T-helper 2 cell treated with Interferon-gamma antibody and Interleukin-4, amounts not matched to agents 5 μg/mL and 100 μg/mL, for 36 hours (primary cell): ENCODE measurements at regions not wholly inside any gene's neighbourhood (a gene's known extent, or its start where the extent isn't known, plus 50 kb on each side); places are given as distances from the start of the nearest gene placed in this dataset.

Experiments used
- DNase-seq: peaks from one replicate; pipeline ENCODE4 v3.0.0; 2021; ENCODE audit warnings: low spot score
- H3K27ac Mint-ChIP-seq: one replicate; pipeline ENCODE4 v1.8.0; 2021; ENCODE audit warnings: mild to moderate bottlenecking, mixed read lengths
- H3K27me3 Mint-ChIP-seq: one replicate; pipeline ENCODE4 v1.8.0; 2021; ENCODE audit warnings: low read depth, mixed read lengths
- H3K36me3 Mint-ChIP-seq: one replicate; pipeline ENCODE4 v1.8.0; 2021; ENCODE audit warnings: low read depth, mixed read lengths
- H3K4me1 Mint-ChIP-seq: one replicate; pipeline ENCODE4 v1.8.0; 2021; ENCODE audit warnings: low read depth, mixed read lengths
- H3K4me3 Mint-ChIP-seq: one replicate; pipeline ENCODE4 v1.8.0; 2022; ENCODE audit warnings: mild to moderate bottlenecking, moderate library complexity, mixed read lengths
- H3K9me3 Mint-ChIP-seq: one replicate; pipeline ENCODE4 v1.8.0; 2021; ENCODE audit warnings: mixed read lengths

GRCh38 chr21:27639286-27639685, 672.4 kb upstream of the ADAMTS5 start:
- DNase-seq = no peak
- no peak overlapping the region for H3K27ac Mint-ChIP-seq
- H3K36me3 Mint-ChIP-seq = no peaks in the 10 kb centered on the region
- H3K4me3 Mint-ChIP-seq = no peak overlapping the region
- no peaks in the 10 kb centered on the region for H3K27me3 Mint-ChIP-seq
- peaks cover 19% of the 10 kb centered on the region for H3K9me3 Mint-ChIP-seq
- no peaks in the 10 kb centered on the region for H3K4me1 Mint-ChIP-seq

GRCh38 chr21:27636656-27637055, 669.8 kb upstream of the ADAMTS5 start:
- Mint-ChIP-seq H3K27ac (no peak overlapping the region), H3K27me3 (no peaks in the 10 kb centered on the region), H3K4me3 (no peak overlapping the region)

GRCh38 chr21:27633631-27634030, 666.7 kb upstream of the ADAMTS5 start:
- no peak overlapping the region for H3K4me3 Mint-ChIP-seq
- no peak for DNase-seq
- no peaks in the 10 kb centered on the region for H3K36me3 Mint-ChIP-seq
- no peaks in the 10 kb centered on the region for H3K27me3 Mint-ChIP-seq
- H3K9me3 Mint-ChIP-seq = peaks cover 19% of the 10 kb centered on the region
- H3K27ac Mint-ChIP-seq = no peak overlapping the region
- H3K4me1 Mint-ChIP-seq = no peaks in the 10 kb centered on the region

More at GRCh38 chr21:27636656-27637055, 669.8 kb upstream of the ADAMTS5 start:
- Mint-ChIP-seq H3K4me1 (no peaks in the 10 kb centered on the region), H3K36me3 (no peaks in the 10 kb centered on the region), H3K9me3 (peaks cover 19% of the 10 kb centered on the region)
- DNase-seq = no peak

GRCh38 chr21:27631471-27631870, 664.6 kb upstream of the ADAMTS5 start:
- H3K4me3 Mint-ChIP-seq = no peak overlapping the region
- peaks cover 14% of the 10 kb centered on the region for H3K9me3 Mint-ChIP-seq
- no peak overlapping the region for H3K27ac Mint-ChIP-seq
- no peaks in the 10 kb centered on the region for H3K27me3 Mint-ChIP-seq
- H3K4me1 Mint-ChIP-seq = no peaks in the 10 kb centered on the region
- DNase-seq = no peak
- H3K36me3 Mint-ChIP-seq = no peaks in the 10 kb centered on the region

- H3K4me1 Mint-ChIP-seq = no peaks in the 10 kb centered on the region
- no peak for DNase-seq
- peaks cover 35% of the 10 kb centered on the region for H3K9me3 Mint-ChIP-seq
- no peaks in the 10 kb centered on the region for H3K36me3 Mint-ChIP-seq
- no peak overlapping the region for H3K27ac Mint-ChIP-seq
- H3K27me3 Mint-ChIP-seq = no peaks in the 10 kb centered on the region
- H3K4me3 Mint-ChIP-seq = no peak overlapping the region
Measured at GRCh38 chr21:27622631-27623030, 655.7 kb upstream of the ADAMTS5 start.

- H3K9me3 Mint-ChIP-seq = peaks cover 28% of the 10 kb centered on the region
- no peak overlapping the region for H3K4me3 Mint-ChIP-seq
- no peaks in the 10 kb centered on the region for H3K36me3 Mint-ChIP-seq
- DNase-seq = no peak
- H3K27ac Mint-ChIP-seq = no peak overlapping the region
- no peaks in the 10 kb centered on the region for H3K27me3 Mint-ChIP-seq
- H3K4me1 Mint-ChIP-seq = no peaks in the 10 kb centered on the region
Measured at GRCh38 chr21:27614231-27614630, 647.3 kb upstream of the ADAMTS5 start.

GRCh38 chr21:27606422-27606821, 639.5 kb upstream of the ADAMTS5 start:
- peaks cover 44% of the 10 kb centered on the region for H3K9me3 Mint-ChIP-seq
- H3K27me3 Mint-ChIP-seq = no peaks in the 10 kb centered on the region
- H3K36me3 Mint-ChIP-seq = no peaks in the 10 kb centered on the region
- no peak for DNase-seq
- H3K4me1 Mint-ChIP-seq = no peaks in the 10 kb centered on the region
- no peak overlapping the region for H3K4me3 Mint-ChIP-seq
- no peak overlapping the region for H3K27ac Mint-ChIP-seq

- H3K27me3 Mint-ChIP-seq = no peaks in the 10 kb centered on the region
- H3K27ac Mint-ChIP-seq = no peak overlapping the region
- no peak for DNase-seq
- H3K9me3 Mint-ChIP-seq = peaks cover 32% of the 10 kb centered on the region
- H3K36me3 Mint-ChIP-seq = no peaks in the 10 kb centered on the region
- H3K4me3 Mint-ChIP-seq = no peak overlapping the region
- no peaks in the 10 kb centered on the region for H3K4me1 Mint-ChIP-seq
Measured at GRCh38 chr21:27596196-27596595, 629.3 kb upstream of the ADAMTS5 start.

GRCh38 chr21:27595716-27596115, 628.8 kb upstream of the ADAMTS5 start:
- Mint-ChIP-seq H3K4me1 (no peaks in the 10 kb centered on the region), H3K4me3 (no peak overlapping the region), H3K27me3 (no peaks in the 10 kb centered on the region), H3K36me3 (no peaks in the 10 kb centered on the region), H3K27ac (no peak overlapping the region), H3K9me3 (peaks cover 28% of the 10 kb centered on the region)
- no peak for DNase-seq

GRCh38 chr21:27590271-27590670, 623.4 kb upstream of the ADAMTS5 start:
- Mint-ChIP-seq H3K27ac (no peak overlapping the region), H3K4me1 (no peaks in the 10 kb centered on the region), H3K4me3 (no peak overlapping the region), H3K36me3 (no peaks in the 10 kb centered on the region), H3K27me3 (no peaks in the 10 kb centered on the region), H3K9me3 (peaks cover 3% of the 10 kb centered on the region)
- no peak for DNase-seq

GRCh38 chr21:27589781-27590180, 622.9 kb upstream of the ADAMTS5 start:
- Mint-ChIP-seq H3K27me3 (no peaks in the 10 kb centered on the region), H3K27ac (no peak overlapping the region), H3K9me3 (peaks cover 1% of the 10 kb centered on the region), H3K4me3 (no peak overlapping the region), H3K36me3 (no peaks in the 10 kb centered on the region), H3K4me1 (no peaks in the 10 kb centered on the region)
- DNase-seq = no peak

GRCh38 chr21:27586986-27587385, 620.1 kb upstream of the ADAMTS5 start:
- DNase-seq = no peak
- H3K36me3 Mint-ChIP-seq = no peaks in the 10 kb centered on the region
- peaks cover 6% of the 10 kb centered on the region for H3K9me3 Mint-ChIP-seq
- H3K4me3 Mint-ChIP-seq = no peak overlapping the region
- H3K4me1 Mint-ChIP-seq = no peaks in the 10 kb centered on the region
- H3K27ac Mint-ChIP-seq = no peak overlapping the region
- H3K27me3 Mint-ChIP-seq = no peaks in the 10 kb centered on the region

GRCh38 chr21:27586326-27586725, 619.4 kb upstream of the ADAMTS5 start:
- Mint-ChIP-seq H3K27ac (no peak overlapping the region), H3K27me3 (no peaks in the 10 kb centered on the region), H3K4me3 (no peak overlapping the region), H3K4me1 (no peaks in the 10 kb centered on the region), H3K36me3 (no peaks in the 10 kb centered on the region), H3K9me3 (peaks cover 6% of the 10 kb centered on the region)
- DNase-seq = no peak

- H3K4me3 Mint-ChIP-seq = no peak overlapping the region
- no peaks in the 10 kb centered on the region for H3K36me3 Mint-ChIP-seq
- no peak overlapping the region for H3K27ac Mint-ChIP-seq
- no peaks in the 10 kb centered on the region for H3K27me3 Mint-ChIP-seq
- peaks cover 9% of the 10 kb centered on the region for H3K9me3 Mint-ChIP-seq
- H3K4me1 Mint-ChIP-seq = no peaks in the 10 kb centered on the region
- DNase-seq = no peak
Measured at GRCh38 chr21:27584256-27584655, 617.4 kb upstream of the ADAMTS5 start.

- H3K27me3 Mint-ChIP-seq = no peaks in the 10 kb centered on the region
- DNase-seq = no peak
- H3K36me3 Mint-ChIP-seq = no peaks in the 10 kb centered on the region
- H3K4me3 Mint-ChIP-seq = no peak overlapping the region
- H3K27ac Mint-ChIP-seq = no peak overlapping the region
- peaks cover 17% of the 10 kb centered on the region for H3K9me3 Mint-ChIP-seq
- H3K4me1 Mint-ChIP-seq = no peaks in the 10 kb centered on the region
Measured at GRCh38 chr21:27582948-27583430, 616.1 kb upstream of the ADAMTS5 start.
